Stimulated activated memory B cell treated with anti-CD40 and anti-IgM and Interleukin-4, amounts not matched to agents 10 μg/mL and 1 μg/mL and 100 μg/mL, for 72 hours (primary cell): ENCODE measurements at regions not wholly inside any gene's neighbourhood (a gene's known extent, or its start where the extent isn't known, plus 50 kb on each side); places are given as distances from the start of the nearest gene placed in this dataset.
"Not testable (repeated sequence)": the region's sequence is repeated elsewhere in the genome, so short reads cannot be mapped to it uniquely, and the experiment has no call there.

Experiments used
- ATAC-seq: fragments of 150-1000 bp; cut with Tn5 transposase; 2 replicates; pipeline ENCODE4 v1.10.0; 2021
- H3K27ac Mint-ChIP-seq: one replicate; pipeline ENCODE4 v1.8.0; 2022; ENCODE audit warnings: mild to moderate bottlenecking, mixed read lengths
- H3K27me3 Mint-ChIP-seq: one replicate; pipeline ENCODE4 v1.8.0; 2022; ENCODE audit warnings: mixed read lengths
- H3K36me3 Mint-ChIP-seq: one replicate; pipeline ENCODE4 v1.8.0; 2022; ENCODE audit warnings: mixed read lengths
- H3K4me1 Mint-ChIP-seq: one replicate; pipeline ENCODE4 v1.8.0; 2022; ENCODE audit warnings: mixed read lengths
- H3K4me3 Mint-ChIP-seq: one replicate; pipeline ENCODE4 v1.8.0; 2022; ENCODE audit warnings: mild to moderate bottlenecking, moderate library complexity, mixed read lengths
- H3K9me3 Mint-ChIP-seq: one replicate; pipeline ENCODE4 v1.8.0; 2022; ENCODE audit warnings: mixed read lengths

- no peak for ATAC-seq
- Mint-ChIP-seq H3K4me3 (no peak overlapping the region), H3K36me3 (no peaks in the 10 kb centered on the region), H3K27me3 (no peaks in the 10 kb centered on the region), H3K9me3 (peaks cover 5% of the 10 kb centered on the region), H3K27ac (no peak overlapping the region), H3K4me1 (no peaks in the 10 kb centered on the region)
Observed at GRCh38 chr7:54354436-54354835, 187.7 kb upstream of the VSTM2A start.

- Mint-ChIP-seq H3K27me3 (no peaks in the 10 kb centered on the region), H3K36me3 (no peaks in the 10 kb centered on the region), H3K9me3 (peaks cover 7% of the 10 kb centered on the region), H3K27ac (no peak overlapping the region), H3K4me3 (no peak overlapping the region), H3K4me1 (no peaks in the 10 kb centered on the region)
- no peak for ATAC-seq
Observed at GRCh38 chr7:54355842-54356241, 186.3 kb upstream of the VSTM2A start.

DNA sequence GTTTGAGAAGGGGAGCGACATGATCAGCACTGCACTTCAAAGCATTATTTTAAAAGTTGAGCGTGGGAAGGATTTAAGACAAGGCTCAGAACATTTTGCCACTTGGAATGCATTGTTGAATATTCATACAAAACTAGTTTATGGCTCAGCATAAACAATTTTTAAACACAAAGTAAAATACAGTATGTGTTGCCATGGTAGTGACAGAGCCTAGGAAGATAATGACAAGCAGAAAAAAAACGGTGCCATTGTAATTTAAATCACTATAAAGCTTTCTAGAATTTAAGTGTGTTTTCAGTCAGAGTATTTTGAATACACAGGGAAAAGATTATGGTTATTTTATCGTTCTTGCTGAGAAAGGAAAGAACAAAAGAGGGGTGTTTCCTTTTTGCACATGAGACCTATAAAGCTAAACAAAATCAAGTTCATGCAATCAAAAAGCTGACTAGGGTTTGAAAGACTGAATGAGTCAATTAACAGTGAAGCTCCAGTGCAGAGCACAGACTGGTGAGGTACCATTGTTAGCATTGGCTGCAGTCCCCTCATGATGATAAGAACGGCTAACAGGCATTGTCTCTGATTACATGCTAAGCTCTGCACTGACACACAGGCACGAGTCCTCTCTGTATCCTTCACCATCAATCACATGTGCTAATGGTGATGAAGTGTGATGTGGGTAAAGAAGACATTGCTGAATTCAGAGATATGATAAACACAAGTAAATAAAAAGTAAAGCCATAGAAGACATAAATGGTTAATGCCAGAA lies 181.9 kb upstream of the VSTM2A start:
- H3K9me3 Mint-ChIP-seq = peaks cover 8% of the 10 kb centered on the region
- H3K27me3 Mint-ChIP-seq = no peaks in the 10 kb centered on the region
- no peaks in the 10 kb centered on the region for H3K4me1 Mint-ChIP-seq
- no peaks in the 10 kb centered on the region for H3K36me3 Mint-ChIP-seq
- no peak for ATAC-seq
- H3K4me3 Mint-ChIP-seq = no peak overlapping the region
- no peak overlapping the region for H3K27ac Mint-ChIP-seq

DNA sequence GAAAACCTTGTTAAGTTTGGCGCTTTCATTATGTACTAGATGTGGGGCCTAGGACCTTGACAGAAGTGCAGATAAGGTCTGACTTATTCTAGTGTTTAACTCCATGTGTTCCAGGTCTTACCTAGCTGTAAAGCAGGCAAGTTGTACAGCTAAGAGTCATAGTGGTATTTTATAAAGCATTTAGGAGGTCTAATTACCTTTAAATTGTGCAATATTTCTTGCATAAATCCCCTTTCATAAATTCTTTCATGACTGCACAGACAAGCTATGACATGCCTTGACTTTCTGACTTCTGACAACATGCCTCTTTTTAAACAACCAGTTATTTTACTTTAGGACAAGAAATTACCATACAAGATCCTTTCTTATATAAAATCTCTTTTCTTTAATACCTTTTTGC lies 151.6 kb upstream of the VSTM2A start:
- H3K36me3 Mint-ChIP-seq = no peaks in the 10 kb centered on the region
- no peaks in the 10 kb centered on the region for H3K4me1 Mint-ChIP-seq
- no peak overlapping the region for H3K27ac Mint-ChIP-seq
- no peaks in the 10 kb centered on the region for H3K9me3 Mint-ChIP-seq
- no peak overlapping the region for H3K4me3 Mint-ChIP-seq
- ATAC-seq = no peak
- no peaks in the 10 kb centered on the region for H3K27me3 Mint-ChIP-seq

DNA sequence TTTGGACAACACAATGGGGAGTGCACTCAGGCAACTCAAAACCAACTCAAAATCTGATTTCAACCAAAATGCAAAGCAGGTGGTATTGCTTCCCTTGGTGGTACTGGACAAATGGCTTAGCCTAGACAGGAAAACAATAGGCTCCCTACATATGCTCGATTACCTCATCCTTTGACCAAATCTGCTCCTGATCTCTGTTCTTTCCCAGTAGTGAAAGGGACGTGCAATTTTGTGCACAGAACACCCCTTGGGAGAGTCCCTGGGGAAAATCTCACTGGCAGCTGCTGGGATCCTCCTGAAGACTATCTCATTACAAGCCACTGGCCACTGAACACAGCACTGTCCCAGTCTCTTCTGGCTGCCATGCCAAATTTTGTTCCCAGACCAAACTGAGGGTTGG lies 149.2 kb upstream of the VSTM2A start:
- ATAC-seq = no peak
- H3K27ac Mint-ChIP-seq = no peak overlapping the region

DNA sequence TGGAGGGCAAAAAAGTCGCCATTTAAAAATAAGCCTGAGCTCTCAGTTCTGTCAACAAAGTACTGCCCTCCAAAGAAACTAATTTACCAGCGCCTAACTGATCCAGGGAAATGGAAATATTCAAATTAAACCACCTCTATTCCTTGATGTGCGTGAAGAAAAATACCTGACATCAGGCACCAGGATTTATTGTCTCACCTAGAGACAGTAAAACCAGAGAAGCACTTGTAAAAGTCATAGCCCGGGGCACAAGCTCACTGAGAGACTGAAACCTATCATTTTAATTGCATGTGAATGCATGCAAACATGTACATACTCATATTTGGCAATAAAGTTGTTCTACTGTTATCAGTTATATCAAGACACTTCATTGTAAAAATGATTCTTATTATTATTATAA lies 147.3 kb upstream of the VSTM2A start:
- H3K4me1 Mint-ChIP-seq = no peaks in the 10 kb centered on the region
- no peak overlapping the region for H3K4me3 Mint-ChIP-seq
- H3K36me3 Mint-ChIP-seq = no peaks in the 10 kb centered on the region
- no peaks in the 10 kb centered on the region for H3K27me3 Mint-ChIP-seq
- H3K9me3 Mint-ChIP-seq = no peaks in the 10 kb centered on the region
- H3K27ac Mint-ChIP-seq = no peak overlapping the region
- ATAC-seq = no peak

More for the DNA sequence above, 149.2 kb upstream of the VSTM2A start:
- H3K27me3 Mint-ChIP-seq = no peaks in the 10 kb centered on the region
- H3K4me3 Mint-ChIP-seq = no peak overlapping the region
- no peaks in the 10 kb centered on the region for H3K36me3 Mint-ChIP-seq
- H3K4me1 Mint-ChIP-seq = no peaks in the 10 kb centered on the region
- no peaks in the 10 kb centered on the region for H3K9me3 Mint-ChIP-seq

- no peaks in the 10 kb centered on the region for H3K36me3 Mint-ChIP-seq
- ATAC-seq = no peak
- H3K4me3 Mint-ChIP-seq = no peak overlapping the region
- no peaks in the 10 kb centered on the region for H3K27me3 Mint-ChIP-seq
- no peak overlapping the region for H3K27ac Mint-ChIP-seq
- no peaks in the 10 kb centered on the region for H3K9me3 Mint-ChIP-seq
- H3K4me1 Mint-ChIP-seq = no peaks in the 10 kb centered on the region
Observed at GRCh38 chr7:54397836-54398612, 144.2 kb upstream of the VSTM2A start.

- no peaks in the 10 kb centered on the region for H3K9me3 Mint-ChIP-seq
- no peaks in the 10 kb centered on the region for H3K4me1 Mint-ChIP-seq
- H3K36me3 Mint-ChIP-seq = no peaks in the 10 kb centered on the region
- no peak for ATAC-seq
- no peak overlapping the region for H3K4me3 Mint-ChIP-seq
- H3K27me3 Mint-ChIP-seq = no peaks in the 10 kb centered on the region
- H3K27ac Mint-ChIP-seq = no peak overlapping the region
Observed at GRCh38 chr7:54398863-54399262, 143.3 kb upstream of the VSTM2A start.

DNA sequence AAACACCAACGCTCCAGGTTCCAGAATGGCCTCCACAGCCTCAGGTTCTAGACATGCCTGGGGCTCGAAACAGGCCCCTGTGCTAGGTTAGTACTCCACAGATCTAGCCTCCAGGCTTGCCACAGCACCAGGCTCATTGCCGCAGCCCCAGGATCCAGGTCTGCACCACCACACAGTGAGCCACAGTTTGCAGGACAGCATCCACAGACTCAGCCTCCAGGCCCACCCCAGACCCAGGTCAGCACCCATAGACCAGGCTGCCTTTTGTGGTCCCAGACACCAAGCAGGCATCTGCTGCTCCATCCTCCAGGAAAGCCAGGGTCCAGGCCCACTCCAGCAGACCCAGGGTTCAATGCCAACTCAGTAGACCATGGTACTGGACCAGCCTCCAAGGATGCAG lies 132.3 kb upstream of the VSTM2A start:
- Mint-ChIP-seq H3K4me1 (no peaks in the 10 kb centered on the region), H3K36me3 (no peaks in the 10 kb centered on the region), H3K27me3 (no peaks in the 10 kb centered on the region), H3K9me3 (peaks cover 25% of the 10 kb centered on the region), H3K27ac (no peak overlapping the region), H3K4me3 (no peak overlapping the region)
- no peak for ATAC-seq

DNA sequence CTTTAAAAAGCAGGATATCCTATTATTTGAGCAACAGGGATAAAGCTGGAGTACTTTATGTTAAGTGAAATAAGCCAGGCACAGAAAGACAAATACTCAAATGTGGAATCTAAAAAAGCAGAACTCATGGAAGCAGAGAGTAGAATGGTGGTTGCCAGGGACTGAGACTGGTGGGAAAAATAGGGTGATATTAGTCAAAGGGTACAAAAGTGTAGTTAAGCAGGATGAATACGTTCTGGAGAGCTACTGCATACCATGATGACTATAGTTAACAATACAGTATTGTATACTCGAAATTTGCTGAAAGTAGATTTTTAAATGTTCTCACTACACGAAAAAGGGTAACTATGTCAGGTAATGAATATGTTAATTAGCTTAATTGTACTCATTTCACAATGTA lies 125.5 kb upstream of the VSTM2A start:
- Mint-ChIP-seq H3K36me3 (no peaks in the 10 kb centered on the region), H3K27me3 (no peaks in the 10 kb centered on the region), H3K27ac (no peak overlapping the region), H3K9me3 (peaks cover 19% of the 10 kb centered on the region), H3K4me1 (no peaks in the 10 kb centered on the region), H3K4me3 (no peak overlapping the region)
- ATAC-seq = no peak

DNA sequence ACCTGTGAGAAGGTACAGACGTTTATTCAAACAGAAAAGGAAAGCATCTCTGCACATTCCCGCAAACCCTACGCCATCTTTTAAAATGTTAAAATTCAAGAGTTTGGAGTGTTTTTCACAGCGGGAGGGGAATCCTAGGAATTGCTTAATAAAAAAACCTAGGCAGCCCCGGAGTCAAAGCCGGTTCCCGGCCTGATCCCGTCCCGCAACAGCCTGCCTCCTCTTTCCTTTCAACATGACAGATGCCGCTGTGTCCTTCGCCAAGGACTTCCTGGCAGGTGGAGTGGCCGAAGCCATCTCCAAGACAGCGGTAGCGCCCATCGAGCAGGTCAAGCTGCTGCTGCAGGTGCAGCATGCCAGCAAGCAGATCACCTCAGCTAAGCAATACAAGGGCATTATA lies 123.0 kb upstream of the VSTM2A start:
- no peak for ATAC-seq
- Mint-ChIP-seq H3K4me1 (no peaks in the 10 kb centered on the region), H3K27ac (no peak overlapping the region), H3K4me3 (no peak overlapping the region), H3K9me3 (peaks cover 6% of the 10 kb centered on the region), H3K36me3 (no peaks in the 10 kb centered on the region), H3K27me3 (no peaks in the 10 kb centered on the region)

GRCh38 chr7:54426406-54426805 lies 115.8 kb upstream of the VSTM2A start:
- no peak overlapping the region for H3K4me3 Mint-ChIP-seq
- peaks cover 9% of the 10 kb centered on the region for H3K9me3 Mint-ChIP-seq
- H3K4me1 Mint-ChIP-seq = no peaks in the 10 kb centered on the region
- H3K36me3 Mint-ChIP-seq = no peaks in the 10 kb centered on the region
- H3K27me3 Mint-ChIP-seq = no peaks in the 10 kb centered on the region
- no peak for ATAC-seq
- no peak overlapping the region for H3K27ac Mint-ChIP-seq

- Mint-ChIP-seq H3K27ac (no peak overlapping the region), H3K4me3 (no peak overlapping the region), H3K27me3 (no peaks in the 10 kb centered on the region), H3K4me1 (no peaks in the 10 kb centered on the region), H3K36me3 (no peaks in the 10 kb centered on the region), H3K9me3 (peaks cover 9% of the 10 kb centered on the region)
- ATAC-seq = no peak
Observed at GRCh38 chr7:54429111-54429510, 113.1 kb upstream of the VSTM2A start.

GRCh38 chr7:54439391-54439790 lies 102.8 kb upstream of the VSTM2A start:
- no peaks in the 10 kb centered on the region for H3K36me3 Mint-ChIP-seq
- H3K4me3 Mint-ChIP-seq = no peak overlapping the region
- ATAC-seq = no peak
- no peaks in the 10 kb centered on the region for H3K4me1 Mint-ChIP-seq
- H3K27me3 Mint-ChIP-seq = no peaks in the 10 kb centered on the region
- H3K9me3 Mint-ChIP-seq = peaks cover 22% of the 10 kb centered on the region
- no peak overlapping the region for H3K27ac Mint-ChIP-seq

DNA sequence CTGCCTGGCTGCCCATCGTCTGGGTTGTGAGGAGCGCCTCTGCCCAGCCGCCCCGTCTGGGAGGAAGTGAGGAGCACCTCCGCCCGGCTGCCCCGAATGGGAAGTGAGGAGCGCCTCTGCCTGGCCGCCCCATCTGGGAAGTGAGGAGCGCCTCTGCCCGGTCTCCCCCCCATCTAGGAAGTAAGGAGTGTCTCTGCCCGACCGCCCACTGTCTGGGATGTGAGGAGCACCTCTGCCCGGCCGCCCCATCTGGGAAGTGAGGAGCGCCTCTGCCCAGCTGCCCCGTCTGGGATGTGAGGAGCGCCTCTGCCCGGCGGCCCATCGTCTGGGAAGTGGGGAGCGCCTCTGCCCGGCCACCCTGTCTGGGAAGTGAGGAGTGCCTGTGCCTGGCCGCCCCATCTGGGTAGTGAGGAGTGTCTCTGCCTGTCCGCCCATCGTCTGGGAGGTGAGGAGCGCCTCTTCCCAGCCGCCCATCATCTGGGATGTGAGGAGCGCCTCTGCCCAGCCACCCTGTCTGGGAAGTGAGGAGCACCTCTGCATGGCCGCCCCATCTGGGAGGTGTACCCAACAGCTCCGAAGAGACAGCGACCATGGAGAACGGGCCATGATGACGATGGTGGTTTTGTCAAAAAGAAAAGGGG lies 98.0 kb upstream of the VSTM2A start:
- H3K4me1 Mint-ChIP-seq, ATAC-seq, H3K27me3 Mint-ChIP-seq, H3K27ac Mint-ChIP-seq, H3K36me3 Mint-ChIP-seq, H3K4me3 Mint-ChIP-seq: not testable (repeated sequence)
- H3K9me3 Mint-ChIP-seq = peaks cover 12% of the 10 kb centered on the region

- not testable (repeated sequence) for H3K4me1 Mint-ChIP-seq, H3K27me3 Mint-ChIP-seq, ATAC-seq, H3K9me3 Mint-ChIP-seq, H3K27ac Mint-ChIP-seq, H3K36me3 Mint-ChIP-seq, H3K4me3 Mint-ChIP-seq
Observed at GRCh38 chr7:54453168-54453567, 89.0 kb upstream of the VSTM2A start.
